GM12878 (cell line): ENCODE measurements at regions not wholly inside any gene's neighbourhood (a gene's known extent, or its start where the extent isn't known, plus 50 kb on each side); places are given as distances from the start of the nearest gene placed in this dataset.

ENCODE experiments used
- ATAC-seq: fragments of 200-7000 bp; cut with Tn5 transposase; 3 replicates; pipeline ENCODE4 v1.9.1; 2020; ENCODE audit warnings: mild to moderate bottlenecking, moderate library complexity
- BruUV-seq: library from RNA; stranded (reverse); fragments of 400-500 nt; replicated peaks from 2 replicates; lab custom pipeline; 2021; lab: Mats Ljungman, UMichigan
- CTCF ChIA-PET: fragments of 300-600 bp; sonication (Branson Sonifier 250); formaldehyde crosslinking; extraction: SDS; loops from one replicate; lab custom pipeline; 2021; ENCODE audit warnings: inconsistent platforms; lab: Yijun Ruan, JAX
- POLR2A ChIA-PET: fragments of 350-600 bp; formaldehyde crosslinking; extraction: SDS; loops from one replicate; lab custom pipeline; 2021; ENCODE audit warnings: inconsistent platforms; lab: Charles Lee
- RAD21 ChIA-PET: fragments of 300-600 bp; sonication (Branson Sonifier 250); formaldehyde crosslinking; loops from one replicate; lab custom pipeline; 2023; ENCODE audit warnings: antibody characterized with exemption; ENCODE audit not compliant: unreplicated experiment; lab: Charles Lee
- SMC1A ChIA-PET: fragments of 300-600 bp; sonication (Branson Sonifier 250); formaldehyde crosslinking; loops from one replicate; lab custom pipeline; 2023; ENCODE audit not compliant: unreplicated experiment, uncharacterized antibody; lab: Charles Lee
- DNase-seq: peaks from one replicate; pipeline ENCODE4 v3.0.0-alpha.2; 2011; ENCODE audit warnings: low read depth, low spot score
- FAIRE-seq: peaks from 3 replicates; lab custom pipeline; 2011; peaks lifted over from hg19 to GRCh38; lab: Jason Lieb, UNC
- H2AFZ ChIP-seq: 2 replicates; pipeline ENCODE4 v1.6.0; 2011; ENCODE audit warnings: low read depth, low read length, control low read depth; ENCODE audit not compliant: control insufficient read depth
- H3K27ac ChIP-seq: 2 replicates; pipeline ENCODE4 v1.5.1; 2011; ENCODE audit warnings: control low read depth; ENCODE audit not compliant: control insufficient read depth, insufficient read depth
- H3K27me3 ChIP-seq, 2 experiments: replicated peaks in 1 of 2; 2 replicates each; pipeline versions ENCODE4 v1.6.0 to v1.6.1; 2011; ENCODE audit warnings: low read length in 1 of 2; ENCODE audit not compliant: control insufficient read depth in 2 of 2, insufficient read depth in 2 of 2
- H3K36me3 ChIP-seq, 2 experiments: 2 replicates each; pipeline ENCODE4 v1.5.1; 2011; ENCODE audit warnings: low read length in 1 of 2; ENCODE audit not compliant: control insufficient read depth in 2 of 2, insufficient read depth in 2 of 2
- H3K4me1 ChIP-seq: 2 replicates; pipeline ENCODE4 v1.6.1; 2011; ENCODE audit warnings: mild to moderate bottlenecking, low read length, moderate library complexity, mixed read lengths; ENCODE audit not compliant: control insufficient read depth, insufficient read depth
- H3K4me2 ChIP-seq: 2 replicates; pipeline ENCODE4 v1.6.0; 2011; ENCODE audit warnings: control low read depth; ENCODE audit not compliant: control insufficient read depth, insufficient read depth
- H3K4me3 ChIP-seq: fragments of 200-600 bp; sonication (generic); 2 replicates; pipeline ENCODE4 v1.5.1; 2016
- H3K79me2 ChIP-seq: 2 replicates; pipeline ENCODE4 v1.6.0; 2011; ENCODE audit warnings: low read length; ENCODE audit not compliant: control insufficient read depth, insufficient read depth
- H3K9ac ChIP-seq: 2 replicates; pipeline ENCODE4 v1.8.0; 2011; ENCODE audit warnings: low read length, control low read depth, mixed read lengths; ENCODE audit not compliant: control insufficient read depth, insufficient read depth
- H3K9me3 ChIP-seq: replicated peaks from 3 replicates; pipeline ENCODE4 v1.5.1; 2011; ENCODE audit warnings: mild to moderate bottlenecking, low read length; ENCODE audit not compliant: control insufficient read depth, insufficient read depth
- H4K20me1 ChIP-seq: 2 replicates; pipeline ENCODE4 v1.6.0; 2011; ENCODE audit not compliant: control insufficient read depth, insufficient read depth
- BCL11A ChIP-seq: IDR thresholded peaks from 2 replicates; pipeline ENCODE4 v1.6.1; 2011; ENCODE audit warnings: low read depth, low read length
- FOXM1 ChIP-seq: IDR thresholded peaks from 2 replicates; pipeline ENCODE4 v1.6.1; 2012; ENCODE audit warnings: low read depth, mild to moderate bottlenecking, inconsistent platforms, low read length, moderate library complexity
- IKZF1 ChIP-seq: fragments of 450-650 bp; conservative IDR thresholded peaks from 2 replicates; pipeline ENCODE4 v1.6.1; 2017; ENCODE audit warnings: antibody characterized with exemption, mild to moderate bottlenecking
- LARP7 ChIP-seq: fragments of 450-650 bp; IDR thresholded peaks from 2 replicates; pipeline ENCODE4 v1.6.1; 2017; ENCODE audit warnings: mild to moderate bottlenecking
- NFIC ChIP-seq: IDR thresholded peaks from 2 replicates; pipeline ENCODE4 v1.6.1; 2012; ENCODE audit warnings: low read depth, mild to moderate bottlenecking, inconsistent platforms, low read length, moderate library complexity
- SMC3 ChIP-seq: IDR thresholded peaks from 2 replicates; pipeline ENCODE4 v1.6.1; 2011; ENCODE audit warnings: low read length, improper control_type of control experiment, borderline replicate concordance
- SP1 ChIP-seq: IDR thresholded peaks from one replicate; pipeline ENCODE4 v1.6.1; 2011; ENCODE audit warnings: low read depth, low read length
- TAF1 ChIP-seq: IDR thresholded peaks from 2 replicates; pipeline ENCODE4 v1.6.1; 2011; ENCODE audit warnings: mild to moderate bottlenecking, low read depth, low read length, borderline replicate concordance
- ZNF622 ChIP-seq: fragments of 450-650 bp; IDR thresholded peaks from 2 replicates; pipeline ENCODE4 v1.6.1; 2017; ENCODE audit warnings: mild to moderate bottlenecking, inconsistent platforms
- ZNF687 ChIP-seq: fragments of 450-650 bp; IDR thresholded peaks from 2 replicates; pipeline ENCODE4 v1.6.1; 2017; ENCODE audit warnings: mild to moderate bottlenecking, moderate library complexity
- WGBS: methylation state at CpG from one replicate; pipeline ENCODE4 v1.1.6; 2016; ENCODE audit warnings: low lambda C conversion rate; ENCODE audit not compliant: insufficient replicate concordance, insufficient coverage; ENCODE audit errors: missing lambda C conversion rate; 5-methylcytosine and 5-hydroxymethylcytosine counted together
- in situ Hi-C: fragments of 300-500 bp; cut with MboI; formaldehyde crosslinking; loops from 9 replicates; pipeline ENCODE4 v1.14.3; 2018; ENCODE audit warnings: mixed read lengths
- intact Hi-C: fragments of 100-400 bp; cut with micrococcal nuclease; formaldehyde crosslinking; loops from one replicate; pipeline ENCODE4 v1.14.2; 2022; ENCODE audit not compliant: unreplicated experiment
- TF ChIP-seq, protein P1 (sequence below): IDR thresholded peaks from 2 replicates; pipeline ENCODE4 v1.6.1; 2011; ENCODE audit warnings: low read depth, mild to moderate bottlenecking, low read length, moderate library complexity, borderline replicate concordance; ENCODE audit errors: extremely low read depth

GRCh38 chr10:33773253-33773573, 438.7 kb upstream of the NRP1 start:
- TF ChIP-seq BCL11A: no peak
- 19% methylated on average over 4 of the region's 4 CpGs for WGBS
- intact Hi-C loops: no loop called here
- CTCF ChIA-PET: interaction anchor here (0.7 to 1.3 kb wide), 4 partner anchors 15 to 27 kb away, joined by 3 to 4 read pairs (median 3); no protein-coding TSS in a partner anchor
- Histone ChIP-seq H3K4me3 (no peak overlapping the region), H3K9ac (no peak overlapping the region), H4K20me1 (no peaks in the 10 kb centered on the region), H3K36me3 (no peaks in the 10 kb centered on the region), H3K79me2 (no peaks in the 10 kb centered on the region), H3K9me3 (no peaks in the 10 kb centered on the region), H3K27ac (no peak overlapping the region), H2AFZ (no peak overlapping the region), H3K4me1 (no peaks in the 10 kb centered on the region), H3K4me2 (no peak overlapping the region), H3K27me3 (no peaks in the 10 kb centered on the region)
- in situ Hi-C loops: no loop called here
- BruUV-seq: no TSS peak
- RAD21 ChIA-PET: interaction anchor here (0.8 to 8.8 kb wide), 8 partner anchors 11 to 673 kb away, joined by 3 to 69 read pairs (median 5); partner anchors contain the start of gene NRP1
- ATAC-seq: no peak
- POLR2A ChIA-PET: interaction anchor here (1.5 to 2.3 kb wide), 2 partner anchors 15 to 26 kb away, joined by 4 to 7 read pairs; no protein-coding TSS in a partner anchor
- no peak for DNase-seq
- SMC1A ChIA-PET: interaction anchor here (0.6 to 10.1 kb wide), 14 partner anchors 9 to 439 kb away, joined by 3 to 84 read pairs (median 4); partner anchors contain the start of gene NRP1
- no peak for FAIRE-seq

DNA sequence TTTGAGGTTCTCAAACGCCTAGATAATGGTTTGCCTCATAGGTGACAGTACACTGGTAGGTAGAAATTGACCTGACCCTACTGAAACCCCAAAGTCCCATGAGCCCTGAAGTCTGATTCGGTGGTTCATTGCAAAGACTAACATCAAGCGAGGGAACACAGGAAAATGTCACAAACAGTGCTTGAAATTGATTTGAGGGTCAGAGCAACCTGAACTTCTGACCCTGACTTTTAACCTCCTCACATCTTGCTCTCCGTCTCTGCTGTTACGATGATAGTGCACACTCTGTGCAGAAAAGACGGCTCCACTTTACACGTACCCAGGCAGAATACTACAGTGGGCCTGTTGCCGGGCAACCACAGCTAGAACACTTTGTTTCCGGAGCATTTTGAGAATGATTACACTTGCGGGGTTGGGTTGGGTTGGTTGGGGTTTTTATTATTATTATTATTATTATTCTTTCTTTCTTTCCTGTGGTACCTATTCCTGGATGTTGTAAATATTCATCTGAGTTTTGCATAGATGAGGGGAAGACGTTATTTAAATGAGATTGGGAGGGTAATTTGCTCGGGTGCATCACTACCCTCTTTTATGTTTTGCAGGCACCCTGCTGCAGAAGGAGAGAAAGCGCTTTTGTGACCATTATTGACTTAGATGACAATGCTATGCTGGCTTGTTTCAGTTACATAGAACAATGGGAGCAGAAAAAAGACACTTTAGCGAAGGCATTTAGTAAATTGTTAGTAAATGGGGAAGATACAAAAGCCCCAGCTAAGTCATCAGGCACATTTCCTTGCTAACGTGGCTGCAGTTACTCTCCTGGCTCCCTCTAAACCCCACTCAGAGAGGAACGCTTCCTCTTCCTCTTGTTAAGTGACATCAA, 438.1 kb upstream of the NRP1 start:
- H3K4me3 ChIP-seq: no peak overlapping the region
- H3K36me3 ChIP-seq: no peaks in the 10 kb centered on the region
- SMC1A ChIA-PET: interaction anchor here (0.6 to 10.1 kb wide), 20 partner anchors 8 to 442 kb away, joined by 3 to 84 read pairs (median 4); partner anchors contain the start of gene NRP1
- H3K9ac ChIP-seq: no peak overlapping the region
- H3K27ac ChIP-seq: no peak overlapping the region
- H4K20me1 ChIP-seq: no peaks in the 10 kb centered on the region
- POLR2A ChIA-PET: interaction anchor here (0.6 to 2.3 kb wide), 5 partner anchors 10 to 31 kb away, joined by 3 to 7 read pairs (median 4); no protein-coding TSS in a partner anchor
- WGBS: 15% methylated on average over 16 of the region's 16 CpGs
- RAD21 ChIA-PET: interaction anchor here (0.5 to 8.8 kb wide), 12 partner anchors 10 to 674 kb away, joined by 3 to 69 read pairs (median 4); partner anchors contain the start of gene NRP1
- H2AFZ ChIP-seq: no peak overlapping the region
- no peak for DNase-seq
- intact Hi-C loops (no loop called here), in situ Hi-C loops (no loop called here)
- H3K9me3 ChIP-seq: no peaks in the 10 kb centered on the region
- no peaks in the 10 kb centered on the region for H3K79me2 ChIP-seq
- peak; percentile 77 for ATAC-seq
- no peaks in the 10 kb centered on the region for H3K27me3 ChIP-seq
- no TSS peak for BruUV-seq
- FAIRE-seq: no peak
- no peaks in the 10 kb centered on the region for H3K4me1 ChIP-seq
- CTCF ChIA-PET: interaction anchor here (0.7 to 1.3 kb wide), 6 partner anchors 14 to 441 kb away, joined by 3 to 7 read pairs (median 4); no protein-coding TSS in a partner anchor
- no peak overlapping the region for H3K4me2 ChIP-seq
- TF ChIP-seq ZNF687 (0 out of 2 replicates have a peak, but pooled peaks have one; percentile 38), LARP7 (no peak), SMC3 (no peak), IKZF1 (no peak), ZNF622 (no peak), SP1 (no peak), FOXM1 (no peak), NFIC (no peak), TAF1 (no peak)
- TF ChIP-seq, protein P1, sequence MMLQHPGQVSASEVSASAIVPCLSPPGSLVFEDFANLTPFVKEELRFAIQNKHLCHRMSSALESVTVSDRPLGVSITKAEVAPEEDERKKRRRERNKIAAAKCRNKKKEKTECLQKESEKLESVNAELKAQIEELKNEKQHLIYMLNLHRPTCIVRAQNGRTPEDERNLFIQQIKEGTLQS: no peak
